HG02840 (cell line): ENCODE measurements at regions not wholly inside any gene's neighbourhood (a gene's known extent, or its start where the extent isn't known, plus 50 kb on each side); places are given as distances from the start of the nearest gene placed in this dataset.

Experiments used
- ATAC-seq: cut with Tn5 transposase; IDR thresholded peaks from one replicate; pipeline ENCODE4 v1.9.1; 2021; ENCODE audit warnings: mild to moderate bottlenecking, moderate library complexity, moderate number of reproducible peaks; ENCODE audit not compliant: unreplicated experiment, low FRiP score

DNA sequence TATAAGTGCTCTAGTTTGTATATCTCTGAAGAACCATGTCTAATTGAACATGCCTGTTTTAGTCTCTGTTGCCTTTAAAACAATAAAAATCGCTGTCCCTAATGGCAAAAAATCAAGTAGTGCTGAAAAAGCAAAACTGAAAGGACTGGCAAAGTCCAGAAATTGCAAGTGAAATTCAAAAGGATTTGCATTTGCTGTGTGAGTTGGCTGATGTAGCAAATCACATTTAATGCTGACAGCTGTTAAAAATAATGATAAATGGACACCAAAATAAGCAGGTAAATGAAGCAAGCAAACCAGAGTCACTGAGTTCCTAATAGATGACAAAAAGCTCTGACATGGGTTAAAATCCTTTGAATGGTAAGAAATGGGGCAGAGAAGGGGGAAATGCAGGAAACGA is 874.1 kb downstream of the GRM8 start:
- ATAC-seq = no peak

- no peak for ATAC-seq
These were observed 882.6 kb downstream of the GRM8 start for GRCh38 chr7:126370038-126370668.

DNA sequence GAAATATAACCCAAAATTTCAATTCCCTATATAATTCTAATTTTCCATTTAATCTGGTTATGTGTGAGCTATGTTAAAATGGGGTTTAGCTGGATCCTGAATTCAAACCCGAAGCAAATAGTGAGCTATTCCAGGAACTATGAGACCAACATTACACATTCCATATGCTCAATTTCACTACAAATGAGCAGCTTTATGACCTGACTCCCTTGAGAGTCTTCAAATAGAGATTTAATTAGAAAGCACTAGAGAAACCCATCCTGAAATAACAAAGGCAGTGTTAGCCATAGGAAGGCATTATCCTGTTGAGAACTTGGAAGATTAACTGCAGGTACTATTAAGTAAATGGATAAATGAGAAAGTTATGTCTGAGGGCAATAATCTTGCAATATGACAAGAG is 890.0 kb downstream of the GRM8 start:
- ATAC-seq = no peak

- no peak for ATAC-seq
These were observed 891.6 kb downstream of the GRM8 start for GRCh38 chr7:126361183-126361582.

DNA sequence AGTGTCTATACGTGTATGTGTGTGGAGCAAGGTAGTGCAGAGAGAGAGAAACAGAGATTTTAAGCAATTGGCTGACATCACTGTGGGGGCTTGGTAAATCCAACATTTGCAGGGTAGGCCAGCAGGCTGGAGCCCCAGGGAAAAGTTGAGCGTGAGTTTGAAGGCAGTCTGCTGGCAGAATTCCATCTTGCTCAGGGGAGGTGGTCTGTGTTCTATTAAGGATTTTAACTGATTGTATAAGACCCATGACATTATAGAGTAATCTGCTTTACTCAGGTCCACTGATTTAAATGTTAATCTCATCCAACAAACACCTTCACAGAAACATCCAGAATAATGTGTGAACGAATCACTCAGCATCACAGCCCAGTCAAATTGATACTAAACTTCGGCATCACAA is 912.9 kb downstream of the GRM8 start:
- ATAC-seq = no peak

DNA sequence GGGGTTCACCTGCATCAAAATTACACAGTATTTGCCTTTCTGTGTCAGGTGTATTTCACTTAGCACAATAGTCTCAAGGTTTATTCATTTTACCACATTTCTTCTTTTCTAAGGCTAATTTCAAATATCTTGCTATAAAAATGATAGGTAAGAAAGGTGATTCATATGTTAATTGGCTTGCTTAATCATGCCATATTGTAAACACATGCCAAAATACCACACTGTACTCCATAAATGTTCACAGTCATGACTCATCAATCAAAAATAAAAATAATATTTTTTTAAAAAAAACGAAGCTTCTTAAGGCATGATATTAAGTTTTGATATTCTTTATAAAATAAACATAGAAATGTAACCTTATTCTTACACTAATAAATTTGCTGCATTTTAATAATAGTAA is 947.1 kb downstream of the GRM8 start:
- ATAC-seq = no peak

DNA sequence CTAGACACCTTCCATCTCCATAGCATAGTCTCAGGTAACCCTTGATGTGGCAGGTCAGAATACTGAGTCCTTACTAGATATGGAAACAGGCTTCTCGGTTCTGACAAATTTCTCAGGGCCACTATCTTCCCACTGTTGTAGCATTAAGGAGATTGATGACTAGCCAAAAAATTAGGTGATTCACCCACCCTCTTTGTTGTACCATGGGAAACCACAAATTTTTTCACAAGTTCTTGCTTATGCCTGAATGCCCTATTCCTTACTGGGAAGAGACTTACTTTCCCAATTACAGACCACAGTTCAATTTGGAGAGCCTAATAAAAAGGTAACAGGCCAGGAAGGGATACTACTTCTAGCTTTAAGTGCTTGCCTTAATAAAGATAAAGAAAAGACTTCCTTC is 948.8 kb downstream of the GRM8 start:
- no peak for ATAC-seq

GRCh38 chr7:126302639-126303038 is 950.1 kb downstream of the GRM8 start:
- ATAC-seq = no peak

GRCh38 chr7:126286317-126286716 is 966.4 kb downstream of the GRM8 start:
- no peak for ATAC-seq

DNA sequence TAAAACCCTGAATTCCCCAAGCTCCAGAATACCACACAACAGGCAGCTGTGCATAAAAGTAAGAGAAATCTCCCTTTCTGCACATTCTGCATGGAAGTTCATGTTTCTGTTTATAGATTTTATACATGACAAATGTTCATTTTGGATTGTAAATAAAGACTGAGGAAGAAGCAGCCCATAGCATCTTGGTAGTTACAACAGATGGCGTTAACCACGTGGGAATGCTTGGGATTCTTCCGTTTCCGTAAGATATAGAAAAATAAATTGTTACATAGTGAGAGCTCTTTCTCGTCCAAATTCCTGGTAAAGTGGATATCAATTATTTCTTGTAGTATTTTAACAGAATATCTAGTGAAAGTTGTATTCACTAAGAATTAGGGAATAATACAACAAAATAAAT is 1016.5 kb downstream of the GRM8 start:
- ATAC-seq = no peak

GRCh38 chr7:126228356-126229061 is 1024.2 kb downstream of the GRM8 start:
- ATAC-seq = no peak

- no peak for ATAC-seq
These were observed 1025.1 kb downstream of the GRM8 start for GRCh38 chr7:126227643-126228042.

DNA sequence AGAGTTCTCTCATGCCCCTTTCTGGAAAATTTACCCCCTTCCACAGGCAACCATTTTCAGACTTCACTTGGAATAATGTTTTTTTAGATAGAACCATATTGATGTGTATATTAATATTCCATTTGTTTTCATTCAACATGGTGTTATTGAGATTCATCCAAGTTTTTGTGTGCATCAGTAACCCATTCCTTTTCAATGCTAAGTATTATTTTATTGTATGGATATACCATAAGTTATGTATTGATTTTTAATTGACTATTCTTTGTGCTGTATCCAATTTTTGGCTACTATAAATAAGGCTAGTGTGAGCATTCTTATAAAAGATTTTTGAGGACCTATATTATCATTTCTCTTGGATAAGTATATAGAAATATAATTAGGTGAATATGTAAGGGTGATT is 1025.7 kb downstream of the GRM8 start:
- ATAC-seq = no peak

DNA sequence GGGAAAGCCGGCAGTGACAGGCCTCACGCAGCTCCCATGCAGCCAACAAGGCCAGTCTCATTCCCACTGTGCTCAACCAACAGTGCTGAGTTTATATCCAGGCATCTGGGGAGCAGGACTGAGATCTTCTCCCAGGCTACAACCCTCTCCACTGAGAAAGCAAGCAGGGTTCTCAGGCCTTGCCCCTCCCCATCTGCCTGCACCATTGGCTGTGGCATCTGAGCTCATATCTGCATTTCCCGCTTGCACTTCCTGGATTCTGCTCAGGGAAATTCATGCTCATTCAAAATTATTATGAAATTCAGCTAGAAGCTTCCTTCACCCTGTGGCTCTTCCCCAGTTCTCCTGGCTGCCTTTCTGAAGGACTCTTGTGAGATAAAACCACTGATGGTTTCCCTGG is 1029.0 kb downstream of the GRM8 start:
- no peak for ATAC-seq

DNA sequence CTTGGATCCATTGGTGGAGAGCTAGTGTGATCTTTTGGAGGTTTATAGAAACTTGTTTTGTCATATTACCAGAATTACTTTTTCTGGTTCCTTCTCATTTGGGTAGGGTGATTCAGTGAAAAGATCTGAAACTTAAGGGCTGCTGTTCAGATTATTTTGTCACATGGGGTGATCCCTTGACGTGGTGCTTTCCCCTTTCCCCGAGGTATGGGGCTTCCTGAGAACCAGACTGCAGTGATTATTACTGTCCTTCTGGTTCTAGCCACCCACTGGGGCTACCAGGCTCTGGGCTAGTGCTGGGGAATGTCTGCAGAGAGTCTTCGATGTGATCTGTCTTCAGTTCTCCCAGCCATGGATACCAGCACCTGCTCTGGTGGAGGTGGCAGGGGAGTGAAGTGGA is 1030.0 kb downstream of the GRM8 start:
- no peak for ATAC-seq

DNA sequence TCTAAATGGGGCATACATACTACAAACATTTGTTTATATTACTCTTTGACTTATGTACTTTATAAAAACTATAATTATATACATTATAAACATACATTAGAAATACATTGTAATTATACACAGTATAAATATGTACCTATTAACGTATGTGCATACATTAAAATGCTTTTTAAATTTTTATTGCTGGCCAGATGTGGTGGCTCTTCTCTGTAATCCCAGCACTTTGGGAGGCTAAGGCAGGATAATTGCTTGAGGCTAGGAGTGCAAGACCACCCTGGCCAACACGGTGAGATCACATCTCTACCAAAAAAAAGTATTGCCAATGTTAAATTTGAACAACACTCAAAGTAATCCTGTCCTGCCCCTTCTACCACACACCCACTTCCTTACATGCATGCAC is 1037.0 kb downstream of the GRM8 start:
- no peak for ATAC-seq

DNA sequence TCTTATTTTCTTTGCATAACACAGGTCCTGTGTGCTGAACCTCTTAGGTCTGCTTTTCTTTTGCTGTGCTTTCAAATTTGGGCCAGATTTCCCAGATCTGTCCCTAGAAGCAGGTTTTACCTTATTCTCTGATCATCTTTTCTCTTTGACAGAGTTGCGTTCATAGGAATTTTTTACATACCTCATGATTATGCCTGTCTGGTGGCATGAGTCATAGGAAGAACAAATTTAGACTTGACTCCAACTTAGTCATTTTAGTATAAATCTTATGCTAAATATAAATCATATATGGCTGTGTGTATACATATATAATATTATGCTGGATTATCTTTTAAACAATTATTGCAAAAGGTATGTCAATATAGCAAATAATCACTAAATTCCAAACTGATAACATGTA is 1038.9 kb downstream of the GRM8 start:
- ATAC-seq = no peak

DNA sequence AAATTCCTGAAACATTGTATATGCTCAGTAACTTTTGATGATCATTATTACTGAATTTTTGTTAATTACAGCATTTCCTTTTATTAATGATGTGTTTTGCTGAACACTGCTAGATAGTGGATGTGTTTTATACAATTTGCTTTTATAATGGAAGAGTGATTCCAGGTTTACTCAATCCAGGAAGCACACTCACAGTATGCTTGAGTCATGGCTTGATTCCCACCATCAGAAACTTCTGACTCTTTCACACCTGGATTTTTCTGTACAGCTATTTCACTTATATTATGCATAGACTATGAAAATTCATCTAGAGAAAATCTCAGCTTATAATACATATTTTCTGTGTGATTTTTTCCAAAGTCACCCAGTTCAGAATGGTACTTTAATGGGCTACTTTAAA is 1040.9 kb downstream of the GRM8 start:
- ATAC-seq = no peak

GRCh38 chr7:126210707-126211106 is 1042.0 kb downstream of the GRM8 start:
- ATAC-seq = no peak

- no peak for ATAC-seq
These were observed 1049.6 kb downstream of the GRM8 start for GRCh38 chr7:126203185-126203584.

DNA sequence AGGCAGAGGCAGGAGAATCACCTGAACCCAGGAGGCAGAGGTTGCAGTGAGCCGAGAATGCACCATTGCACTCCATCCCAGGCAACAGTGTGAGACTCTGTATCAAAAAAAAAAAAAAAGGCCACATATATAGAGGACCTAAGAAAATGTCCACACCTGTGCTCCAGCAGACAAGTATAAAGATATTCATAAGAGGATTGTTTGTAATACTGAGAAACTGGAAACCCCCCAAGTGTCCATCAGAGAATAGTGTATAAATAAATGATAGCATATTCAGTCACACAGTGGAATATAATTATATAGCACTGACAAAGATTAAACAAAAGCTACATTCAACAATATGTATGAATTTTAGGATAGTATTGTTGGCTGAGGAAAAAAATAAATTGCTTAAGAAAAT is 1050.6 kb downstream of the GRM8 start:
- ATAC-seq = no peak

DNA sequence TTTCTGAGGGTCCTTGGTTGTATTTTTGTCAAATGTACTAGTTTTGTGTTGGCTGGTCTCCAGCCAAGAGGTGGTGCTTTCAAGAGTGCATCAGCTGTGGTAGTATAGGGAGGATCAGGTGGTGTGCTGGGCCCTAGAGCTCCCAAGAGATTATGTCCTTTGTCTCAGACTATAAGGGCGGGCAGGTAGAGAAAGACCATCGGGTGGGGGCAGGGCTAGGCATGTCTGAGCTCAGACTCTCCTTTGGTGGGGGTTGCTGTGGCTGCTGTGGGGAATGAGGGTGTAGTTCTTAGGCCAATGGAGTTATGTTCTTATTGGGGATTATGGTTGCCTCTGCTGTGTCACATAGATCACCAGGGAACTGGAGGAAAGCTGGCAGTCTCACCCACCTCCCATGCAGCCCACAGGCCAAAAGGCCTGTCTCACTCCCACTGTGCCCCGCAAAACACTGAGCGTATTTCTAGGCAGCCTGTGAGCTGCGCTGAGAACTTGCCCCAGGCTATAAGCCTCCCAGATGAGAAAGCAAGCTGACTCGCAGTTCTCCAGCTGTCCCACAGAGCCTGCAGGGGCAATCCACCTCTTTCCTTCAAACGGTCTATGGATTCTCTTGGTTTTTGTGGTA is 1066.7 kb downstream of the GRM8 start:
- no peak for ATAC-seq
